Thoracic aorta (tissue), 2 donors: ENCODE measurements at regions not wholly inside any gene's neighbourhood (a gene's known extent, or its start where the extent isn't known, plus 50 kb on each side); places are given as distances from the start of the nearest gene placed in this dataset.

ENCODE experiments used
- ATAC-seq: fragments of 150-250 bp; one replicate; pipeline ENCODE4 v1.8.0; 2017; ENCODE audit warnings: low read depth; ENCODE audit not compliant: insufficient number of reproducible peaks, low FRiP score
- DNase-seq: peaks from one replicate; pipeline ENCODE4 v3.0.0-alpha.2; 2020; ENCODE audit warnings: low spot score
- H3K27ac ChIP-seq, 2 donors: fragments of 200-600 bp; sonication (generic); 1 replicate in 1 of 2; 2 replicates in 1 of 2; pipeline ENCODE4 v1.5.1; 2016; ENCODE audit warnings: mild to moderate bottlenecking in 2 of 2, moderate library complexity in 2 of 2
- H3K27me3 ChIP-seq: fragments of 200-600 bp; sonication (generic); replicated peaks from 2 replicates; pipeline ENCODE4 v1.6.0; 2016; ENCODE audit warnings: mild to moderate bottlenecking; ENCODE audit not compliant: insufficient read depth
- H3K36me3 ChIP-seq: fragments of 200-600 bp; sonication (generic); one replicate; pipeline ENCODE4 v1.5.1; 2016
- H3K4me1 ChIP-seq, 2 donors: fragments of 200-600 bp; sonication (generic); 1 replicate in 1 of 2; 2 replicates in 1 of 2; pipeline versions ENCODE4 v1.5.1 to v1.6.0; 2016; ENCODE audit warnings: low read depth in 2 of 2, mild to moderate bottlenecking in 1 of 2; ENCODE audit not compliant: control insufficient read depth in 1 of 2
- H3K4me3 ChIP-seq: fragments of 200-600 bp; sonication (generic); 2 replicates; pipeline ENCODE4 v1.5.1; 2016; ENCODE audit warnings: mild to moderate bottlenecking
- H3K9me3 ChIP-seq: fragments of 200-600 bp; sonication (generic); 2 replicates; pipeline ENCODE4 v1.5.1; 2016
- TF ChIP-seq, protein P1 (sequence below): fragments of 200-600 bp; sonication (generic); IDR thresholded peaks from one replicate; pipeline ENCODE4 v1.5.1; 2019; ENCODE audit warnings: antibody characterized with exemption

DNA sequence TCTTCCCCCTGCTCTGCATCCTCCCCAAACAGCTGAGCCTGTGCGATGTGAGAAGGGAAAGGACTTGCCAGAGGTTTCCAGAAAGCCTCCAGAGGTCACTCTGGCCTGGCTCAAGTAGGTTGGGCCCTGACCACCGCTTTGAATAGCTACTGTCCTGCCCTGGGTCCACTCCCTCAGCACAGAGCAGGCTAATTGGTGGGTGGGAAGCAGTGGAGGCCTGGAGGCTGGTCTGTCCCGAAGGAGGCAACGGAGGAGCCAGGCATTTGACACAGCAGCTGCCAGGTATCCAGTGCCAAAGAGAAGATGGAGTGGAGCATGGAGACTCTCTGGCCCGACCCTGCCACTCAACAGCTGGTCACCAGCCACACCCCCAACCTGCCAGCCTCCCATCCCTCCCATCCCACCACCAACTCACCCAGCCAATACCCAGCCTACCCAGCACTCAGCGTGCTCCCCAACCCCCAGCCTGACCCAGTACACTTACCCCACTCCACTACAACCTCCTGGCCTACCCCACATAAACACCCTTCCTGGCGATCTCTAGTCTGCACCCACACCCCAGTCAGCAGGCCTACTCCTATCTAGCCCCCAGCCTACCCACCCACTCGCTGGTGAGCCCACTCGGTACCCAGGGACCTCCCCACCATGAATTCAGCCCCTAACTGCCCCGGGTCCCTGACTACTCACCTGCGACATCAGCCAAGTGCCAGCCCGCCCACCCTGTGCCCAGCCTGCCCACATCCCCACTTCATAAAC is 64.6 kb upstream of the COL13A1 start:
- no peak for ATAC-seq
- Histone ChIP-seq H3K9me3 (no peaks in the 10 kb centered on the region), H3K27ac (peak overlapping the region; percentile 79 to 97), H3K36me3 (no peaks in the 10 kb centered on the region), H3K27me3 (no peaks in the 10 kb centered on the region), H3K4me3 (no peak overlapping the region), H3K4me1 (peaks cover 37 to 62% of the 10 kb centered on the region in 2 donors)
- TF ChIP-seq, protein P1, sequence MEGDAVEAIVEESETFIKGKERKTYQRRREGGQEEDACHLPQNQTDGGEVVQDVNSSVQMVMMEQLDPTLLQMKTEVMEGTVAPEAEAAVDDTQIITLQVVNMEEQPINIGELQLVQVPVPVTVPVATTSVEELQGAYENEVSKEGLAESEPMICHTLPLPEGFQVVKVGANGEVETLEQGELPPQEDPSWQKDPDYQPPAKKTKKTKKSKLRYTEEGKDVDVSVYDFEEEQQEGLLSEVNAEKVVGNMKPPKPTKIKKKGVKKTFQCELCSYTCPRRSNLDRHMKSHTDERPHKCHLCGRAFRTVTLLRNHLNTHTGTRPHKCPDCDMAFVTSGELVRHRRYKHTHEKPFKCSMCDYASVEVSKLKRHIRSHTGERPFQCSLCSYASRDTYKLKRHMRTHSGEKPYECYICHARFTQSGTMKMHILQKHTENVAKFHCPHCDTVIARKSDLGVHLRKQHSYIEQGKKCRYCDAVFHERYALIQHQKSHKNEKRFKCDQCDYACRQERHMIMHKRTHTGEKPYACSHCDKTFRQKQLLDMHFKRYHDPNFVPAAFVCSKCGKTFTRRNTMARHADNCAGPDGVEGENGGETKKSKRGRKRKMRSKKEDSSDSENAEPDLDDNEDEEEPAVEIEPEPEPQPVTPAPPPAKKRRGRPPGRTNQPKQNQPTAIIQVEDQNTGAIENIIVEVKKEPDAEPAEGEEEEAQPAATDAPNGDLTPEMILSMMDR = no peak
- DNase-seq = no peak

DNA sequence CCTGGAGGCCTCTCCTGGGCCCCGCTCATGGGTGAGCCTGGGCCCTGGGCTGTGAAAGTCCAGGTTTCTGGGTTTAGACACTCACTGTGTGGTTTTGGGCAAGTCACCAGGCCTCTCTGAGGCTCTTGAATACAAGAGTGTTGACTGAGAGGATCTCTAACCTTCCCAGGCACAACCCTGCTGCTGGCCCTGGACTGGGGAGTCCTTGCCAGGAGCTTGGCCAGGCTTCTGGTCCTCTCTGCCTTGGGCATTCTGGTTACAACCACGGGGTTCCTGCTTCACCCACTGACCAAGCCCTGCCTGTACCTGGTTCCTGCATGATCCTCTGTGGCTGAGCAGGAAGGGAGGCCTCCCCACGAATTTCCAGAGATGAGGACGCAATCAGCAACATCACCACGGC is 63.6 kb upstream of the COL13A1 start:
- DNase-seq (no peak), ATAC-seq (no peak)
- no peak overlapping the region for H3K4me3 ChIP-seq
- TF ChIP-seq, protein P1 = no peak
- H3K27ac ChIP-seq = peak overlapping the region; percentile 79 to 97
- H3K4me1 ChIP-seq = peaks cover 33 to 52% of the 10 kb centered on the region in 2 donors
- no peaks in the 10 kb centered on the region for H3K36me3 ChIP-seq
- no peaks in the 10 kb centered on the region for H3K9me3 ChIP-seq
- H3K27me3 ChIP-seq = no peaks in the 10 kb centered on the region

DNA sequence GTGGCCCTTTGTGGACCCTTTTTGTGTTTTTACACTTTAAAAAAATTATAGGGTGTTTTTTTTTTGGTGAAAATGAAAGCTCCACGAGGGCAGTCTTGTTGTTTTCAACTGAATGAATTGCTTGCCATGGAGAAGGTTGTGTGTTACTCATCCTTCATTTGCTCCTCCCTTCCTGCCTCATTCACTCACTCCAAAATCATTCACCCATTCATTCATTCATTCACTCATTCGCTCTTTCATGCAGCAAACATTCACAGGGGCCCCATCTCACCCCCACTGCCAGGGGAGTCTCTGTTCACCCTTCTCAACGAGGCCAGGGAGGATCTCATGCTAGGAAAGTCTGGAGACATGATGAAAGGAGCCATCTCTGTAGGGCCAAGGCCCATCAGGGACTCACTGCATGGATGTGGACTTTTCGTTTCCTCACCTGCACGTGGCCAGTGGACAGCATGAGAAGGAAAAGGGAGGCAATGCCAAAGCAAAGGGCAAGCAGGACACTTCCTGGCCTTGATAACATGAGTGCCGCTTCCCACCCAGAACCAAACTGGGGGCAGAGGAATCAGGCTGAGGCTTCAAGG is 62.8 kb upstream of the COL13A1 start:
- TF ChIP-seq, protein P1 = no peak
- peaks cover 26 to 43% of the 10 kb centered on the region in 2 donors for H3K4me1 ChIP-seq
- no peak for DNase-seq

DNA sequence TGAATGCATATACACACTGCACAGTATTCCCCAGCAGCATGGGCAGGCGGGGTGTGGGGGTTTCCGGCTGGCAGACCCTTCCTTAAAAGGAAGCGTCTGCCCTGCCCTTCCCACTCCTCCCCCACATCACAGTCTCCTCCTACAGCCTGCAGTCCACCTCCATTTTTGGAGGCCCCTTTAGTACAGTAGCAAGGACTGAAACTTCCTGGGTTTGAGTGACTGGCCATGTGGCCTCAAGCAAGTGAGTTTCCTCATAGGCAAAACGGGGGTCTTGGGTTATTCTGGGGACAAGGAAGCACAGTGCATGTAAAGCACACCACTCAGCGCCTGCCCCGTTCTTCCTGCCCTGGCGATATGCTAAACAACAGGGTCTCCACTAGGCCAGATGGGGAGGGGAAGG is 62.1 kb upstream of the COL13A1 start:
- no peak for ATAC-seq
- Histone ChIP-seq H3K4me1 (peaks cover 21 to 39% of the 10 kb centered on the region in 2 donors), H3K27ac (no peak overlapping the region), H3K9me3 (no peaks in the 10 kb centered on the region), H3K36me3 (no peaks in the 10 kb centered on the region), H3K27me3 (no peaks in the 10 kb centered on the region), H3K4me3 (no peak overlapping the region)
- DNase-seq = no peak
- TF ChIP-seq, protein P1 = no peak

More for the DNA sequence above, 62.8 kb upstream of the COL13A1 start:
- no peaks in the 10 kb centered on the region for H3K27me3 ChIP-seq
- ATAC-seq = no peak
- H3K36me3 ChIP-seq = no peaks in the 10 kb centered on the region
- H3K27ac ChIP-seq = no peak overlapping the region
- no peaks in the 10 kb centered on the region for H3K9me3 ChIP-seq
- H3K4me3 ChIP-seq = no peak overlapping the region

DNA sequence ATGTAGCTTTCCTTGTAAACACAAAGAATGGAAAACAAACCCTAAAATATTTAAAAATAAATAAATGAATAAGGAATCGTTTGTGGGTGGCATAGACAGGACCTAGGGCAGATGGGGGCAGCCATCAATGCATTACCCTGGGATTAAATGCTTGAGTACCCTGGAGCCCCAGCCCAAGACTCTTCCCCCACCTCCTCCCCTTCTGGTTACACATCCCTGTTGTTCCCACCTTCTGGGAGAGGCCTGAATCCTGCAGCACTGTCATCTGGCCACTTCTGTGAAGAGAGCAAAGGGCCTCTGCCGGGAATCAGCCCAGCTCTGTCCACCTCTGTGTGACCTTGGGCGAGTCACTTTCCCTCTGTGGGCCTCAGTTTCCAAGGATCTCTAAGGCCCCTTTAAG is 61.6 kb upstream of the COL13A1 start:
- ATAC-seq = no peak
- Histone ChIP-seq H3K27ac (no peak overlapping the region), H3K9me3 (no peaks in the 10 kb centered on the region), H3K4me1 (peaks cover 17 to 34% of the 10 kb centered on the region in 2 donors), H3K27me3 (no peaks in the 10 kb centered on the region), H3K4me3 (no peak overlapping the region), H3K36me3 (no peaks in the 10 kb centered on the region)
- TF ChIP-seq, protein P1 = no peak
- no peak for DNase-seq
